Panc1 (cell line): ENCODE measurements at regions not wholly inside any gene's neighbourhood (a gene's known extent, or its start where the extent isn't known, plus 50 kb on each side); places are given as distances from the start of the nearest gene placed in this dataset.

Experiments used
- CTCF ChIP-seq: fragments of 450-650 bp; IDR thresholded peaks from 2 replicates; pipeline ENCODE4 v1.5.1; 2017; ENCODE audit warnings: mild to moderate bottlenecking
- POLR2AphosphoS5 ChIP-seq: IDR thresholded peaks from 2 replicates; pipeline ENCODE4 v1.6.1; 2012; ENCODE audit warnings: mild to moderate bottlenecking, low read depth, low read length, moderate library complexity
- REST ChIP-seq, 2 experiments: IDR thresholded peaks; 2 replicates each; pipeline ENCODE4 v1.6.1; 2011 to 2012; ENCODE audit warnings: low read depth in 2 of 2, control low read depth in 1 of 2, low read length in 1 of 2, mild to moderate bottlenecking in 1 of 2, moderate library complexity in 1 of 2; ENCODE audit not compliant: insufficient read depth in 1 of 2
- SIN3A ChIP-seq: IDR thresholded peaks from 2 replicates; pipeline ENCODE4 v1.6.1; 2012; ENCODE audit warnings: low read depth, mild to moderate bottlenecking, low read length, moderate library complexity, borderline replicate concordance; ENCODE audit not compliant: insufficient read depth
- TCF7L2 ChIP-seq: IDR thresholded peaks from 2 replicates; pipeline ENCODE4 v1.6.1; 2011; ENCODE audit warnings: mild to moderate bottlenecking, low read depth, low read length, inconsistent platforms

GRCh38 chr2:125822746-125823145 lies 833.2 kb upstream of the GYPC start:
- TF ChIP-seq POLR2AphosphoS5 (no peak), CTCF (no peak), TCF7L2 (no peak), SIN3A (no peak), REST (IDR thresholded peaks at IDR 0.05; ENCODE audit: insufficient read depth in 1 of 2, low read depth in 2 of 2, low read length in 1 of 2) (no peak)
